ENCODE measurements at regions not wholly inside any gene's neighbourhood (a gene's known extent, or its start where the extent isn't known, plus 50 kb on each side); places are given as distances from the start of the nearest gene placed in this dataset.

DNA sequence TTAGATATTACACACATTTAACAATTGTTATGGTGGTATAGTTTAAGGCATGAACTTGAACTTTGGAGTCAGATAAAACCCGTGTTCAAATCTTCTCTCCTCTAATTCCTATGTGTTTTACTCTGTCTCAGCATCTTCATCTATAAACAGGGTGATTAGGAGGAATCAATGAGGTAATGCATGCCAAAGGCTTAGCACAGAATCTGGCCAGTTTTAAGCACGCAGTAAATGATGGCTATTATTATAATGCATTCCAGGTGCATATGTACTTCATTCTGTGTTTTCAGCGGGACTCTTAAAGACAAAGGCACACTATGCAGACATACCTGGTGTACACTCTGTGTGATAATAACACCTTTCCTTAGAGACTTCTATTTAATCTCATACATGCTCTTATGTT, 88.0 kb upstream of the FRY start:
- TF ChIP-seq EZH2phosphoT487 (IDR thresholded peaks at IDR 0.05; ENCODE audit: borderline replicate concordance, low read length) (no peak), CTCF (IDR thresholded peaks at IDR 0.05; ENCODE audit: low read depth, low read length, poor library complexity, severe bottlenecking) (no peak)

Measured in DOHH2 (cell line).